Panc1 (cell line): ENCODE measurements at regions not wholly inside any gene's neighbourhood (a gene's known extent, or its start where the extent isn't known, plus 50 kb on each side); places are given as distances from the start of the nearest gene placed in this dataset.

Source experiments
- ATAC-seq: fragments of 200-7000 bp; cut with Tn5 transposase; 2 replicates; pipeline ENCODE4 v1.9.1; 2020; ENCODE audit warnings: mild to moderate bottlenecking, moderate library complexity
- BruUV-seq: library from RNA; stranded (reverse); fragments of 400-500 nt; replicated peaks from 2 replicates; lab custom pipeline; 2021; lab: Mats Ljungman, UMichigan
- CTCF ChIA-PET: fragments of 300-600 bp; sonication (Branson Sonifier 250); formaldehyde crosslinking; loops from one replicate; lab custom pipeline; 2022; ENCODE audit warnings: antibody characterized with exemption; lab: Charles Lee
- POLR2A ChIA-PET: fragments of 300-600 bp; sonication (Branson Sonifier 250); formaldehyde crosslinking; loops from one replicate; lab custom pipeline; 2022; ENCODE audit warnings: antibody characterized with exemption; lab: Charles Lee
- DNase-seq: peaks from one replicate; pipeline ENCODE4 v3.0.0-alpha.2; 2010; ENCODE audit warnings: low read depth, low spot score
- H3K27ac ChIP-seq: 2 replicates; pipeline ENCODE4 v1.5.1; 2011; ENCODE audit warnings: mild to moderate bottlenecking, low read length, inconsistent platforms
- H3K27me3 ChIP-seq: fragments of 200-500 bp; sonication (Bioruptor generic); 2 replicates; pipeline ENCODE4 v1.6.0; 2014; ENCODE audit warnings: low read length, inconsistent platforms; ENCODE audit not compliant: control insufficient read depth, insufficient read depth
- H3K36me3 ChIP-seq: fragments of 200-500 bp; sonication (Bioruptor generic); 2 replicates; pipeline ENCODE4 v1.5.1; 2014; ENCODE audit warnings: inconsistent platforms, mild to moderate bottlenecking, low read length, moderate library complexity; ENCODE audit not compliant: control insufficient read depth, insufficient read depth
- H3K4me1 ChIP-seq: 2 replicates; pipeline ENCODE4 v1.5.1; 2011; ENCODE audit warnings: inconsistent platforms, mild to moderate bottlenecking, low read length, moderate library complexity; ENCODE audit not compliant: control insufficient read depth, insufficient read depth
- H3K4me3 ChIP-seq, 2 experiments: 2 replicates each; pipeline ENCODE4 v1.5.1; 2011 to 2012; ENCODE audit warnings: low read depth in 2 of 2, low read length in 2 of 2, mild to moderate bottlenecking in 2 of 2, inconsistent platforms in 1 of 2, moderate library complexity in 1 of 2
- H3K9me3 ChIP-seq: fragments of 200-500 bp; sonication (Bioruptor generic); 2 replicates; pipeline ENCODE4 v1.5.1; 2014; ENCODE audit warnings: low read depth, mild to moderate bottlenecking, inconsistent platforms, low read length, moderate library complexity; ENCODE audit not compliant: control insufficient read depth, insufficient read depth
- CTCF ChIP-seq: fragments of 450-650 bp; IDR thresholded peaks from 2 replicates; pipeline ENCODE4 v1.5.1; 2017; ENCODE audit warnings: mild to moderate bottlenecking
- POLR2AphosphoS5 ChIP-seq: IDR thresholded peaks from 2 replicates; pipeline ENCODE4 v1.6.1; 2012; ENCODE audit warnings: mild to moderate bottlenecking, low read depth, low read length, moderate library complexity
- REST ChIP-seq, 2 experiments: IDR thresholded peaks; 2 replicates each; pipeline ENCODE4 v1.6.1; 2011 to 2012; ENCODE audit warnings: low read depth in 2 of 2, control low read depth in 1 of 2, low read length in 1 of 2, mild to moderate bottlenecking in 1 of 2, moderate library complexity in 1 of 2; ENCODE audit not compliant: insufficient read depth in 1 of 2
- SIN3A ChIP-seq: IDR thresholded peaks from 2 replicates; pipeline ENCODE4 v1.6.1; 2012; ENCODE audit warnings: low read depth, mild to moderate bottlenecking, low read length, moderate library complexity, borderline replicate concordance; ENCODE audit not compliant: insufficient read depth
- TCF7L2 ChIP-seq: IDR thresholded peaks from 2 replicates; pipeline ENCODE4 v1.6.1; 2011; ENCODE audit warnings: mild to moderate bottlenecking, low read depth, low read length, inconsistent platforms
- in situ Hi-C: cut with HindIII; loops from 2 replicates; pipeline ENCODE4 v1.10.0; 2016; ENCODE audit warnings: low sequenced_read_pairs, low pct_unique_long_range_greater_than_20kb
- intact Hi-C: fragments of 100-400 bp; cut with micrococcal nuclease; formaldehyde crosslinking; loops from one replicate; pipeline ENCODE4 v1.10.0; 2022; ENCODE audit not compliant: unreplicated experiment

- POLR2A ChIA-PET: no interaction called here
- Histone ChIP-seq H3K27me3 (no peaks in the 10 kb centered on the region), H3K27ac (no peak overlapping the region; the same call in 1 of the 2 replicates), H3K4me1 (no peaks in the 10 kb centered on the region), H3K4me3 (no peak overlapping the region), H3K9me3 (no peaks in the 10 kb centered on the region), H3K36me3 (no peaks in the 10 kb centered on the region)
- ATAC-seq (no peak), DNase-seq (no peak)
- intact Hi-C loops: no loop called here
- no peak for TF ChIP-seq TCF7L2
- no peak for TF ChIP-seq POLR2AphosphoS5
- no peak for TF ChIP-seq CTCF
- no peak for TF ChIP-seq REST (IDR thresholded peaks at IDR 0.05; ENCODE audit: insufficient read depth in 1 of 2, low read depth in 2 of 2, low read length in 1 of 2)
- no peak for TF ChIP-seq SIN3A
- no TSS peak for BruUV-seq
- CTCF ChIA-PET: no interaction called here
- in situ Hi-C loops: no loop called here
Measured at GRCh38 chr4:119962631-119963030, 104.0 kb downstream of the MAD2L1 start.

- ChIA-PET POLR2A (interaction anchor here (0.6 kb wide), 1 partner anchor 1471 kb away, joined by 3 read pairs; no protein-coding TSS in a partner anchor), CTCF (no interaction called here)
- in situ Hi-C loops (no loop called here), intact Hi-C loops (no loop called here)
- H3K27me3 ChIP-seq: no peaks in the 10 kb centered on the region
- H3K36me3 ChIP-seq: no peaks in the 10 kb centered on the region
- no peak for TF ChIP-seq SIN3A
- TF ChIP-seq TCF7L2: no peak
- no peak for TF ChIP-seq REST (IDR thresholded peaks at IDR 0.05; ENCODE audit: insufficient read depth in 1 of 2, low read depth in 2 of 2, low read length in 1 of 2)
- TF ChIP-seq CTCF: no peak
- no peak for TF ChIP-seq POLR2AphosphoS5
- ATAC-seq (no peak), DNase-seq (no peak)
- no peak overlapping the region for H3K4me3 ChIP-seq
- H3K27ac ChIP-seq: no peak overlapping the region
- no peaks in the 10 kb centered on the region for H3K4me1 ChIP-seq
- no peaks in the 10 kb centered on the region for H3K9me3 ChIP-seq
- BruUV-seq: no TSS peak
Measured at GRCh38 chr4:119958983-119959382, 107.7 kb downstream of the MAD2L1 start.
